K562 (cell line): ENCODE measurements at regions not wholly inside any gene's neighbourhood (a gene's known extent, or its start where the extent isn't known, plus 50 kb on each side); places are given as distances from the start of the nearest gene placed in this dataset.

Source experiments
- ATAC-seq: fragments of 200-7000 bp; cut with Tn5 transposase; 3 replicates; pipeline ENCODE4 v1.9.1; 2020; ENCODE audit warnings: moderate library complexity
- BruUV-seq: library from RNA; stranded (reverse); fragments of 400-500 nt; replicated peaks from 2 replicates; lab custom pipeline; 2021; lab: Mats Ljungman, UMichigan
- CTCF ChIA-PET: fragments of 300-600 bp; formaldehyde crosslinking; extraction: SDS; loops from one replicate; lab custom pipeline; 2021; ENCODE audit warnings: low intra/inter-chr PET ratio; lab: Yijun Ruan, JAX
- POLR2A ChIA-PET: fragments of 300-600, 350-650 bp; sonication (Branson Sonifier 250); formaldehyde crosslinking; extraction: SDS; loops from one replicate; lab custom pipeline; 2021; ENCODE audit warnings: antibody characterized with exemption, inconsistent platforms; lab: Yijun Ruan, JAX
- DNase-seq, 4 experiments: peaks; one replicate each; pipeline versions ENCODE4 v3.0.0 to v3.0.0-alpha.2; 2011 to 2018; ENCODE audit warnings: low spot score in 3 of 4, mixed read lengths in 3 of 4; ENCODE audit errors: extremely low read depth in 1 of 4
- FAIRE-seq: peaks from 2 replicates; lab custom pipeline; 2011; peaks lifted over from hg19 to GRCh38; lab: Jason Lieb, UNC
- H2AFZ ChIP-seq: 2 replicates; pipeline ENCODE4 v1.6.0; 2011; ENCODE audit warnings: low read depth, low read length, control low read depth, inconsistent platforms
- H3K27ac ChIP-seq: fragments of 200-600 bp; 3 replicates; pipeline ENCODE4 v1.8.0; 2011; ENCODE audit warnings: low read depth, mild to moderate bottlenecking, control low read depth, inconsistent platforms, low read length, moderate library complexity, mixed read lengths; ENCODE audit errors: extremely low read depth
- H3K27me3 ChIP-seq, 2 experiments: fragments of 300-600 bp in 1 of 2; 2 replicates in 1 of 2; 3 replicates in 1 of 2; pipeline versions ENCODE4 v1.6.0 to v1.8.0; 2011; ENCODE audit warnings: inconsistent platforms in 2 of 2, low read length in 2 of 2, mild to moderate bottlenecking in 1 of 2, mixed read lengths in 1 of 2, moderate library complexity in 1 of 2; ENCODE audit not compliant: control insufficient read depth in 2 of 2, insufficient read depth in 2 of 2
- H3K36me3 ChIP-seq: fragments of 300-600 bp; 3 replicates; pipeline ENCODE4 v1.8.0; 2011; ENCODE audit warnings: mild to moderate bottlenecking, low read length, inconsistent platforms; ENCODE audit not compliant: control insufficient read depth, insufficient read depth
- H3K4me1 ChIP-seq, 2 experiments: fragments of 200-600 bp in 1 of 2; replicated peaks in 1 of 2; 2 replicates in 1 of 2; 3 replicates in 1 of 2; pipeline versions ENCODE4 v1.5.1 to v1.8.0; 2011; ENCODE audit warnings: inconsistent platforms in 2 of 2, low read length in 2 of 2, mild to moderate bottlenecking in 1 of 2, mixed read lengths in 1 of 2, moderate library complexity in 1 of 2; ENCODE audit not compliant: control insufficient read depth in 2 of 2, insufficient read depth in 2 of 2
- H3K4me2 ChIP-seq: 2 replicates; pipeline ENCODE4 v1.6.1; 2011; ENCODE audit warnings: low read length, control low read depth, inconsistent platforms, mixed read lengths; ENCODE audit not compliant: insufficient read depth
- H3K4me3 ChIP-seq: fragments of 200-600 bp; sonication (generic), shearing (Covaris generic); 2 replicates; pipeline ENCODE4 v1.5.1; 2016; ENCODE audit warnings: control low read depth, inconsistent platforms
- H3K79me2 ChIP-seq: fragments of 200-600 bp; 3 replicates; pipeline ENCODE4 v1.8.0; 2011; ENCODE audit warnings: low read length, inconsistent platforms; ENCODE audit not compliant: control insufficient read depth, insufficient read depth
- H3K9ac ChIP-seq, 2 experiments: 2 replicates each; pipeline versions ENCODE4 v1.6.0 to v1.6.1; 2011; ENCODE audit warnings: low read depth in 2 of 2, low read length in 2 of 2, control low read depth in 1 of 2, inconsistent platforms in 1 of 2, mild to moderate bottlenecking in 1 of 2, mixed read lengths in 1 of 2; ENCODE audit not compliant: insufficient read depth in 1 of 2
- H3K9me1 ChIP-seq: one replicate; pipeline ENCODE4 v1.6.0; 2011; ENCODE audit warnings: inconsistent platforms, mild to moderate bottlenecking, low read length, moderate library complexity; ENCODE audit not compliant: control insufficient read depth, insufficient read depth
- H3K9me3 ChIP-seq: replicated peaks from 2 replicates; pipeline ENCODE4 v1.5.1; 2011; ENCODE audit warnings: low read depth, low read length, inconsistent platforms; ENCODE audit not compliant: control insufficient read depth, insufficient read depth
- H4K20me1 ChIP-seq: replicated peaks from 2 replicates; pipeline ENCODE4 v1.6.1; 2011; ENCODE audit warnings: low read length, inconsistent platforms, mixed read lengths; ENCODE audit not compliant: control insufficient read depth, insufficient read depth
- FOXP4 ChIP-seq: sonication (generic); formaldehyde crosslinking; IDR thresholded peaks from 2 replicates; pipeline ENCODE4 v1.8.0; 2022; ENCODE audit warnings: mild to moderate bottlenecking, missing genetic modification reagents, borderline replicate concordance
- KDM1A ChIP-seq, 2 experiments: fragments of 450-650 bp; IDR thresholded peaks; 2 replicates each; pipeline ENCODE4 v1.6.1; 2016; ENCODE audit warnings: mild to moderate bottlenecking in 2 of 2
- KLF13 ChIP-seq: fragments of 450-650 bp; IDR thresholded peaks from 2 replicates; pipeline ENCODE4 v1.6.1; 2016; ENCODE audit warnings: missing genetic modification characterization, low read depth, mild to moderate bottlenecking, missing compliant biosample characterization, moderate library complexity, borderline replicate concordance
- NELFE ChIP-seq: IDR thresholded peaks from 2 replicates; pipeline ENCODE4 v1.6.1; 2011; ENCODE audit warnings: mild to moderate bottlenecking; ENCODE audit not compliant: insufficient read depth, insufficient read length
- SPI1 ChIP-seq: IDR thresholded peaks from 2 replicates; pipeline ENCODE4 v1.6.1; 2011; ENCODE audit warnings: low read depth, low read length, control low read depth, borderline replicate concordance
- WGBS: fragments of 100-300 bp; shearing (Covaris generic); methylation state at CpG from one replicate; pipeline ENCODE4 v1.1.6; 2016; ENCODE audit warnings: low coverage, mixed read lengths; ENCODE audit not compliant: insufficient coverage; ENCODE audit errors: missing lambda C conversion rate; 5-methylcytosine and 5-hydroxymethylcytosine counted together
- in situ Hi-C: fragments of 300-500 bp; cut with MboI; formaldehyde crosslinking; loops from 4 replicates; pipeline ENCODE4 v1.15.0; 2018; ENCODE audit warnings: inconsistent platforms, mixed read lengths
- intact Hi-C: fragments of 100-400 bp; cut with micrococcal nuclease; formaldehyde crosslinking; loops from 2 replicates; pipeline ENCODE4 v1.14.2; 2022

- no peaks in the 10 kb centered on the region for H3K4me1 ChIP-seq
- no peaks in the 10 kb centered on the region for H3K9me3 ChIP-seq
- no TSS peak for BruUV-seq
- no peak overlapping the region for H3K4me3 ChIP-seq
- WGBS: 0% methylated on average over 1 of the region's 1 CpG
- H3K4me2 ChIP-seq: no peak overlapping the region
- in situ Hi-C loops (no loop called here), intact Hi-C loops (no loop called here)
- FAIRE-seq: no peak
- no peaks in the 10 kb centered on the region for H3K27me3 ChIP-seq
- H3K9ac ChIP-seq: no peak overlapping the region
- no peak overlapping the region for H3K27ac ChIP-seq
- no peaks in the 10 kb centered on the region for H3K9me1 ChIP-seq
- TF ChIP-seq NELFE: no peak
- DNase-seq: no peak
- no peak for ATAC-seq
- H3K36me3 ChIP-seq: no peaks in the 10 kb centered on the region
- POLR2A ChIA-PET: no interaction called here
- H2AFZ ChIP-seq: no peak overlapping the region
- CTCF ChIA-PET: no interaction called here
- no peaks in the 10 kb centered on the region for H3K79me2 ChIP-seq
- no peaks in the 10 kb centered on the region for H4K20me1 ChIP-seq
These were observed 593.9 kb upstream of the BTBD3 start for GRCh38 chr20:11323816-11324215.

GRCh38 chr20:11324990-11325389 lies 592.7 kb upstream of the BTBD3 start:
- no peaks in the 10 kb centered on the region for H3K9me3 ChIP-seq
- H3K9ac ChIP-seq: no peak overlapping the region
- no peak overlapping the region for H3K4me2 ChIP-seq
- intact Hi-C loops (no loop called here), in situ Hi-C loops (no loop called here)
- DNase-seq: no peak
- no peaks in the 10 kb centered on the region for H4K20me1 ChIP-seq
- TF ChIP-seq FOXP4 (CRISPR knock-in tag) (no peak), KLF13 (tag) (no peak), KDM1A (IDR thresholded peaks at IDR 0.05) (no peak), SPI1 (no peak)
- H3K27me3 ChIP-seq: no peaks in the 10 kb centered on the region
- ATAC-seq: no peak
- no peak overlapping the region for H3K27ac ChIP-seq
- H3K79me2 ChIP-seq: no peaks in the 10 kb centered on the region
- 3% methylated on average over 4 of the region's 4 CpGs for WGBS
- no peaks in the 10 kb centered on the region for H3K9me1 ChIP-seq
- H3K36me3 ChIP-seq: no peaks in the 10 kb centered on the region
- ChIA-PET POLR2A (no interaction called here), CTCF (interaction anchor here (0.6 kb wide), 1 partner anchor 237 kb away, joined by 3 read pairs; no protein-coding TSS in a partner anchor)
- no peaks in the 10 kb centered on the region for H3K4me1 ChIP-seq
- FAIRE-seq: no peak
- no peak overlapping the region for H3K4me3 ChIP-seq
- BruUV-seq: no TSS peak
- no peak overlapping the region for H2AFZ ChIP-seq
